ENCODE measurements at regions not wholly inside any gene's neighbourhood (a gene's known extent, or its start where the extent isn't known, plus 50 kb on each side); places are given as distances from the start of the nearest gene placed in this dataset.

DNA sequence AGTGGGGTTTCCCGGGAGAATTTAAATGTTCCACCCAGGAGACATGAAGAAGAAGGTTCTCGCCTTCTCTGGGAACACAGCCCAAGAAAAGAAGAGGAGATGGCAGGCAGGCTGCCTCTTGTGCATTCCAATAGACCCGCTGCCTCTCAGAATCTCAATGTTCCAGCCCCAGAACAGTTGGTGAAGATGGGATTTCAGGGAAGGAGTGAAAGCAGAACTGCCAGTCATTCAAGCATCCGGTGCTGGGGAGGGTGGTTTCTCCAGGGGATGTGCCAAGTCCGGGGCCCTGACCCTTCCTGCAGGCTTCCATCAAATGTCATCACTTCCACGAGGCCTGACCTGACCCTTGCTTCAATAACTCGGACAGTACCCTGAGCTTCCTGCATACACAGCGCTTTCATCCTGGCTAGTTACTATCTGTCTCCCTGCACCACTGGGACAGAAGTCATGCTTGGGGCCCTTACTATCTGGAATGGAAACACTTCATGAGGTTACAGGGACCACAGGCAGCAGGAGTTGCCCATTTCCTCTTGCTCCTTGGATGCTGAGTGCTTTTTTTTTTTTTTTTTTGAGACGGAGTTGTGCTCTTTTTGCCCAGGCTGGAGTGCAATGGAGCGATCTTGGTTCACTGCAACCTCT is 386.6 kb upstream of the POU3F1 start:
- Histone ChIP-seq H3K4me1 (replicated peaks; ENCODE audit: insufficient read depth) (no peaks in the 10 kb centered on the region), H3K9me2 (ENCODE audit: insufficient read depth) (no peaks in the 10 kb centered on the region), H3K9me3 (ENCODE audit: insufficient read depth, low read depth) (no peaks in the 10 kb centered on the region), H3K27me3 (ENCODE audit: insufficient read depth, low read depth) (peaks cover 83% of the 10 kb centered on the region), H3K4me2 (no peak overlapping the region), H3K36me3 (ENCODE audit: low read depth) (no peaks in the 10 kb centered on the region), H3K4me3 (no peak overlapping the region), H4K20me1 (ENCODE audit: insufficient read depth) (no peaks in the 10 kb centered on the region), H3K27ac (no peak overlapping the region), H3K79me2 (ENCODE audit: low read depth) (no peaks in the 10 kb centered on the region), H2AFZ (no peak overlapping the region), H3F3A (ENCODE audit: insufficient read depth, low read depth) (no peaks in the 10 kb centered on the region)
- TF ChIP-seq, protein P1, sequence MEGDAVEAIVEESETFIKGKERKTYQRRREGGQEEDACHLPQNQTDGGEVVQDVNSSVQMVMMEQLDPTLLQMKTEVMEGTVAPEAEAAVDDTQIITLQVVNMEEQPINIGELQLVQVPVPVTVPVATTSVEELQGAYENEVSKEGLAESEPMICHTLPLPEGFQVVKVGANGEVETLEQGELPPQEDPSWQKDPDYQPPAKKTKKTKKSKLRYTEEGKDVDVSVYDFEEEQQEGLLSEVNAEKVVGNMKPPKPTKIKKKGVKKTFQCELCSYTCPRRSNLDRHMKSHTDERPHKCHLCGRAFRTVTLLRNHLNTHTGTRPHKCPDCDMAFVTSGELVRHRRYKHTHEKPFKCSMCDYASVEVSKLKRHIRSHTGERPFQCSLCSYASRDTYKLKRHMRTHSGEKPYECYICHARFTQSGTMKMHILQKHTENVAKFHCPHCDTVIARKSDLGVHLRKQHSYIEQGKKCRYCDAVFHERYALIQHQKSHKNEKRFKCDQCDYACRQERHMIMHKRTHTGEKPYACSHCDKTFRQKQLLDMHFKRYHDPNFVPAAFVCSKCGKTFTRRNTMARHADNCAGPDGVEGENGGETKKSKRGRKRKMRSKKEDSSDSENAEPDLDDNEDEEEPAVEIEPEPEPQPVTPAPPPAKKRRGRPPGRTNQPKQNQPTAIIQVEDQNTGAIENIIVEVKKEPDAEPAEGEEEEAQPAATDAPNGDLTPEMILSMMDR (conservative IDR thresholded peaks at IDR 0.05), result no peak
- TF ChIP-seq EZH2 (IDR thresholded peaks at IDR 0.05; ENCODE audit: low read depth), result no peak
- no TSS peak for BruUV-seq (replicated peaks)
- POLR2A ChIA-PET (ENCODE audit: unreplicated experiment), result no interaction called here
- CTCF ChIA-PET, result no interaction called here
- intact Hi-C loops (cut with micrococcal nuclease; ENCODE audit: unreplicated experiment), result no loop called here
- no peak for DNase-seq

DNA sequence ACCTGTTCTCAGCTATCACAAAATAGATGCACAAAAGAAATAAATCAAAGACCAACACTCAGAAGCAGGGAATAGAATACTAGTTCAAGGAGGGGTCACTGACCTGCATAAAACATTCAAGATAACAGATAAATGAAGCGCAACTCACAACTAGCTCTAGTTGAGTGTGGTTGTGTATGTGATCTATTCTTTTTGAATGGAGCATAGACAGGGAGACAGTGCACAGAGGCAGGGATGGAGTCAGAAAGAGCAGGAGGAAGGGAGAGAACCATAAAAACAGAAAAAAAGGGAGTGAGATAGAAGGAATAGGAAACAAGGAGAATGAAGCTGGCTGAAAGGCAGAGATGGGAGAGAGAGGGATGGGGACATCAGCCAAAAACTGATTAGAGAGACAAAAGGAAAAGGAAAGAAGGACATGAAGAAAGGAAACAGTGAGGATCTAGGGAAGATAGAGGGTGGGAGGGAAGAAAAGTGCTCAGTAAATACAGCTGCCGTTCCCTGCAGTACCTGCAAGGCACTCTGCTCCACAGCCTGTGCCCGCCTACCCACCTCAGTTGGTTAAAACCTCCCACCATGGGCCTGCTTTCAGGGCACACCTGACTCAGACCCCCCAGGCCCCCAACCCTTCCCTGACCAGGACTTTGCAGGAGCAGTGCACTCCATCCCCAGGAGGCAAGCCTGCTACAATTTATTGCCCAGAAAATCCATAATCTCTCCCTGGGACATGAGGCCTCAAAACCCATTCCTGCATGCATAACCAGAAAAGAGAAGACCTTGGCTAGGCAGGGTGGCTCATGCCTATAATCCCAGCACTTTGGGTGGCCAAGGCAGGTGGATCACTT is 385.2 kb upstream of the POU3F1 start:
- Histone ChIP-seq H3F3A (ENCODE audit: insufficient read depth, low read depth) (no peaks in the 10 kb centered on the region), H3K4me2 (no peak overlapping the region), H3K27me3 (ENCODE audit: insufficient read depth, low read depth) (peaks cover 77% of the 10 kb centered on the region), H3K36me3 (ENCODE audit: low read depth) (no peaks in the 10 kb centered on the region), H3K4me3 (no peak overlapping the region), H3K79me2 (ENCODE audit: low read depth) (no peaks in the 10 kb centered on the region), H3K9me3 (ENCODE audit: insufficient read depth, low read depth) (no peaks in the 10 kb centered on the region), H3K27ac (no peak overlapping the region), H4K20me1 (ENCODE audit: insufficient read depth) (no peaks in the 10 kb centered on the region), H2AFZ (no peak overlapping the region), H3K4me1 (replicated peaks; ENCODE audit: insufficient read depth) (no peaks in the 10 kb centered on the region), H3K9me2 (ENCODE audit: insufficient read depth) (no peaks in the 10 kb centered on the region)
- intact Hi-C loops (cut with micrococcal nuclease; ENCODE audit: unreplicated experiment), result no loop called here
- ChIA-PET POLR2A (ENCODE audit: unreplicated experiment) (no interaction called here), CTCF (no interaction called here)
- DNase-seq, result no peak
- BruUV-seq (replicated peaks), result no TSS peak
- TF ChIP-seq, protein P1 (conservative IDR thresholded peaks at IDR 0.05), result no peak
- TF ChIP-seq EZH2 (IDR thresholded peaks at IDR 0.05; ENCODE audit: low read depth), result no peak

DNA sequence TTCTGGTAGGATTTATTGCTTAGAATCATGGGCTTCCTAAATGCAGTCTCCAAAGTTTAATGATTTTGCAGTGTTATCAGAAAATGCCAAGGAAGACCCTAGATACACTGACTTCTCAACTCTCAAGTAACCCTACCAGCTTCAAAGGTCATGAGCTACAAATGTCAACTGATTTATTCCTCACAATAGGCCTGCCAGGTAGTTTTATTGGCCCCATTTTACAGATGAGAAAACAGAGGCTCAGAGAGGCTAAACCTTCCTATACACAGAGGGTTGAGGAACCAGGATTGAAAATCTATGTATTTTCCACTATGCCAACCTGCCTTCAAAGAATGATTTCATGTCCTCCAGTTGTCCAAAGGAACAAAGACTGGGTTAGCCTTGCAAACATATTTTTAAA is 384.4 kb upstream of the POU3F1 start:
- H3K27me3 ChIP-seq (ENCODE audit: insufficient read depth, low read depth), result peaks cover 74% of the 10 kb centered on the region
- no peak overlapping the region for H3K4me3 ChIP-seq
- no peak overlapping the region for H3K4me2 ChIP-seq
- H3K9me2 ChIP-seq (ENCODE audit: insufficient read depth), result no peaks in the 10 kb centered on the region
- intact Hi-C loops (cut with micrococcal nuclease; ENCODE audit: unreplicated experiment), result no loop called here
- no peaks in the 10 kb centered on the region for H3K4me1 ChIP-seq (replicated peaks; ENCODE audit: insufficient read depth)
- POLR2A ChIA-PET (ENCODE audit: unreplicated experiment), result no interaction called here
- no peak for DNase-seq
- no peak overlapping the region for H2AFZ ChIP-seq
- no peaks in the 10 kb centered on the region for H3K9me3 ChIP-seq (ENCODE audit: insufficient read depth, low read depth)
- CTCF ChIA-PET, result no interaction called here
- no peak for TF ChIP-seq EZH2 (IDR thresholded peaks at IDR 0.05; ENCODE audit: low read depth)
- TF ChIP-seq, protein P1 (conservative IDR thresholded peaks at IDR 0.05), result no peak
- H3F3A ChIP-seq (ENCODE audit: insufficient read depth, low read depth), result no peaks in the 10 kb centered on the region
- no peaks in the 10 kb centered on the region for H3K79me2 ChIP-seq (ENCODE audit: low read depth)
- BruUV-seq (replicated peaks), result no TSS peak
- no peak overlapping the region for H3K27ac ChIP-seq
- no peaks in the 10 kb centered on the region for H3K36me3 ChIP-seq (ENCODE audit: low read depth)
- no peaks in the 10 kb centered on the region for H4K20me1 ChIP-seq (ENCODE audit: insufficient read depth)

Data from PC-9 (cell line).